ENCODE measurements at regions not wholly inside any gene's neighbourhood (a gene's known extent, or its start where the extent isn't known, plus 50 kb on each side); places are given as distances from the start of the nearest gene placed in this dataset.
"Not testable (repeated sequence)": the region's sequence is repeated elsewhere in the genome, so short reads cannot be mapped to it uniquely, and the experiment has no call there.

DNA sequence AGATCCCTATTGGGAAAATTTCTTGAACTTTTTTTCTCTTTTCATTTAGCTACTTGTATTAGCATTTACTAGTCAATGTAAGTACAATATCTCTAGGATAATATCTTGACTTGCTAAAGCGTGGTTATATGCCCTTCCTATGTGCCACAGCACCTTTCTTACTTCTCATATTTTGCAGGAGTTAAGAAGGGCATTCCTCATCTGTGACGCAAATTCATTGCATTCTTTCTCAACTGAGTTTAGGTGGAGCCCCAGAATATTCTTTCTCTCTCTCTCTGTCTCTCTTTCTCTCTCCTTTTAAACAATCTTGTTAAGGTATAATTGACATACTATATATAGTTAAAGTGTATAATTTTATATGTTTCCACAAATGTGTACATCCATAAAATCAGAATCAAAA is 266.1 kb downstream of the RAB38 start:
- no peak overlapping the region for H3K9ac ChIP-seq (ENCODE audit: low read depth, low read length)
- no peak overlapping the region for H3K4me3 ChIP-seq (ENCODE audit: low read length)
- H3K36me3 ChIP-seq (ENCODE audit: insufficient read depth, low read depth, low read length) = no peaks in the 10 kb centered on the region

DNA sequence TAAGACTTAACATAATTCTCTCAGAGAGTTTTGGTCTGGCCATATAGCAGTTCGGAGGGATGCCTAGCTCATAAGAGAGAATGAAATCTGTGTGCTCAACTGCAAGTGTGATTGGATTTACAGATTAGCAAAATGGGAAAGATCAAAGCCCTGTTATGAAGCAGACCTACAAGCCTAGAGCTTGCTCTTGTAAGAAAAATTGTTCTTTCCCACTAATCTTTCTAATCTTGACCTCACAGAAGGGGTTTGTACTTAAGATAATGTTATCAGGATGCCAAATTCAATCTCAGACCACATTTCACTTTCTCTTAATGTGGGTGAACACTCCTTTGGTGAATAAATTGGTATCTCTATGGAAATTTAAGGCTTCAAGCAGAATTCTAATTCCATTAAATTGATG is 267.2 kb downstream of the RAB38 start:
- Histone ChIP-seq H3K27ac (ENCODE audit: low read length) (no peak overlapping the region), H3K9ac (ENCODE audit: low read depth, low read length) (no peak overlapping the region), H3K9me3 (ENCODE audit: insufficient read depth, low read depth, low read length) (no peaks in the 10 kb centered on the region), H3K27me3 (ENCODE audit: insufficient read depth, low read length) (no peaks in the 10 kb centered on the region), H3K36me3 (ENCODE audit: insufficient read depth, low read depth, low read length) (no peaks in the 10 kb centered on the region), H3K4me3 (ENCODE audit: low read length) (no peak overlapping the region), H3K4me1 (ENCODE audit: insufficient read depth, low read length) (no peaks in the 10 kb centered on the region)

More for the DNA sequence above, 266.1 kb downstream of the RAB38 start:
- no peaks in the 10 kb centered on the region for H3K27me3 ChIP-seq (ENCODE audit: insufficient read depth, low read length)
- no peaks in the 10 kb centered on the region for H3K9me3 ChIP-seq (ENCODE audit: insufficient read depth, low read depth, low read length)
- no peak overlapping the region for H3K27ac ChIP-seq (ENCODE audit: low read length)
- H3K4me1 ChIP-seq (ENCODE audit: insufficient read depth, low read length) = no peaks in the 10 kb centered on the region

DNA sequence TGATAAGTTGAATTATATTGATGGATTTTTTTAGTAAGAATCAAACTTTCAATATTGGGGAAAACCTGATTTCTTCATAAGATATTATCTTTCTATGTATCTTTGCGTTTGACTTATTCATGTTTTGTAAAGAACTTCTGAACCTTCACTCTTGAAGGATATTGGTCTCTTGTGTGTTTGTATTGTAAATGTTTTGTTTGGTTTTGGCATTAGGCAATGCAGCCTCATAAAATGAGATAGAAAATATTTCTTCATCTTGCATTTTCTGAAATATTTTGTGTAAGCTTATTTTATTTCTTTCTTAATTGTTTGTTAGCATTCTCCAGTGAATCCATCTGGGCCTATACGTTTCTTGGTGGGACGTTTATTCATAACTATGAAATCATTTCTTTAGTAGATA is 271.9 kb downstream of the RAB38 start:
- no peaks in the 10 kb centered on the region for H3K9me3 ChIP-seq (ENCODE audit: insufficient read depth, low read depth, low read length)
- H3K9ac ChIP-seq (ENCODE audit: low read depth, low read length) = no peak overlapping the region
- no peaks in the 10 kb centered on the region for H3K36me3 ChIP-seq (ENCODE audit: insufficient read depth, low read depth, low read length)
- H3K27ac ChIP-seq (ENCODE audit: low read length) = no peak overlapping the region
- H3K4me3 ChIP-seq (ENCODE audit: low read length) = no peak overlapping the region
- no peaks in the 10 kb centered on the region for H3K4me1 ChIP-seq (ENCODE audit: insufficient read depth, low read length)
- no peaks in the 10 kb centered on the region for H3K27me3 ChIP-seq (ENCODE audit: insufficient read depth, low read length)

DNA sequence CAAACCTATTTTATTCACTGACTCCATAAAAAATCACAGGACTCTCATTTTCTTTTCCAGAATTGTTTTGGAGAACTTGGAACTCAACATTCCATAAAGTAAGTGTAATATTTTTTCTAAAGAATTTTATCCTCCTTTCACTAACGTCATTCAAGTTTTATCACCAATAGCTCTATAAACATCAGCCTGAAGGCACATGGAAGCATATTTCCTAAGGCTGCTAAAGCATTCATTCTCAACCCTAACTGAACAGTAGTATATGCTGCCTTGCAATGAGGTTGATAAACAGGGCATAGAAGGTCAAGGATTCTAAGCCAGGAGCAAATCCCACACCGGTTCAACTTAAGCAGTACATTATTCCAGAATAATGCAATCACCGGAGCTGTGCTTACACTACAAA is 273.9 kb downstream of the RAB38 start:
- no peak overlapping the region for H3K4me3 ChIP-seq (ENCODE audit: low read length)
- H3K27ac ChIP-seq (ENCODE audit: low read length) = no peak overlapping the region
- H3K9me3 ChIP-seq (ENCODE audit: insufficient read depth, low read depth, low read length) = no peaks in the 10 kb centered on the region
- no peak overlapping the region for H3K9ac ChIP-seq (ENCODE audit: low read depth, low read length)
- H3K4me1 ChIP-seq (ENCODE audit: insufficient read depth, low read length) = no peaks in the 10 kb centered on the region
- no peaks in the 10 kb centered on the region for H3K27me3 ChIP-seq (ENCODE audit: insufficient read depth, low read length)
- H3K36me3 ChIP-seq (ENCODE audit: insufficient read depth, low read depth, low read length) = no peaks in the 10 kb centered on the region

DNA sequence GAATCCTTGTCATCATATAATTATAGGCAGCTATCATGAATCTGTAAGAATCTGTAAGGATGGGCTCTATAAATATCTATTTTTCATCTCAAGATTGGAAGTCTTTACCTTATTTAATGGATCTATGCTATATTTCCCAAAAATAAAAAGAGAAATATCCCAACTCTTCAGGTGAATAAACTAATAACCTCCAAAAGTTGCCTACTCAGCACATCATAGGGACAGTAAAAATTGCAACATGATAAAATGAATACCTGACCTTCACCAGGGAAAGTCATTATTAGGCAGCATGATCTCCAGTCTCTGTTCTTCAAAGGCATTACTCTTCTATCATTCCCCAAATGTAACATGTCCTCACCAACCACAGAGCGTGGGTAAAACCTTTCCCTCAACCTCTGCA is 277.3 kb downstream of the RAB38 start:
- Histone ChIP-seq H3K9me3 (ENCODE audit: insufficient read depth, low read depth, low read length) (no peaks in the 10 kb centered on the region), H3K27me3 (ENCODE audit: insufficient read depth, low read length) (no peaks in the 10 kb centered on the region)

DNA sequence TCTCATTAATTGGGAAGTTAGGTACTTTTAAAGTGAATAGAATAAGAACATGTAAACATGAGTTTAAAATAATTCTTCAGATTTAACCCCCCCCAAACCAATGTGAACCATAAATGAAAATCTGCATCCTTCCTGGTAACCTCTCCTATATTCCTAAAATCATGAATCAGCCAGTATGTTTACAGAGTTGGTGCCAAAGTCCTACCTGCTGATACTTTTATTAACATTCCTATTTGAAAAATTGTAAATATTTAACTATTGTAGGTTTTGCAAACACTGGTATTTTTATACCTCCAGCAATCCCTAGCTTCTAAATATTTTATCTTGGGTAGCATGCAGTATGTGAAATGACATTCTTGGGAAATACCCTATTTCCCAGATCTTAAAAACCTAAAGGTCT is 278.2 kb downstream of the RAB38 start:
- no peaks in the 10 kb centered on the region for H3K36me3 ChIP-seq (ENCODE audit: insufficient read depth, low read depth, low read length)
- no peaks in the 10 kb centered on the region for H3K4me1 ChIP-seq (ENCODE audit: insufficient read depth, low read length)
- no peaks in the 10 kb centered on the region for H3K27me3 ChIP-seq (ENCODE audit: insufficient read depth, low read length)
- no peak overlapping the region for H3K27ac ChIP-seq (ENCODE audit: low read length)
- H3K9ac ChIP-seq (ENCODE audit: low read depth, low read length) = no peak overlapping the region
- H3K4me3 ChIP-seq (ENCODE audit: low read length) = no peak overlapping the region
- H3K9me3 ChIP-seq (ENCODE audit: insufficient read depth, low read depth, low read length) = no peaks in the 10 kb centered on the region

More for the DNA sequence above, 277.3 kb downstream of the RAB38 start:
- Histone ChIP-seq H3K4me3 (ENCODE audit: low read length) (no peak overlapping the region), H3K4me1 (ENCODE audit: insufficient read depth, low read length) (no peaks in the 10 kb centered on the region), H3K9ac (ENCODE audit: low read depth, low read length) (no peak overlapping the region), H3K36me3 (ENCODE audit: insufficient read depth, low read depth, low read length) (no peaks in the 10 kb centered on the region), H3K27ac (ENCODE audit: low read length) (no peak overlapping the region)

DNA sequence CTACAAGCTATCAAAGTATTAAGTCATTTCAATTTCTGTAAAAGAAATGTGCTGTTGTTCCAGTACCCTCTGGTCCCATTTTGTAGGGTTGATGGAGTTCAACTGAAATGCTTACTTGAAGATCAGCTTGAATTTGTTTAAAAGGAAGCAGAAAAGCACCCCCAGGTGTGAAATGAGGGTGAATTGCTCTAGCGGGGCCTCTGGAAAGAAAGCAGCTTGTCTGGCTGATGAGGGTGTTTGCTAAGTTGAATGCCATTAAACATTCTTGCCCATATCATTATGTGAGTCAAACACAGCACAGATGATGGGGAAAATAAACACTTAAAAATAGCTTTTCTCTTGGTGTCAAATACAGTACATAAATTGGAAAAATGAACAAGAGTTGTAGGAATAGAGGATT is 280.3 kb downstream of the RAB38 start:
- H3K27me3 ChIP-seq (ENCODE audit: insufficient read depth, low read length) = no peaks in the 10 kb centered on the region
- H3K9me3 ChIP-seq (ENCODE audit: insufficient read depth, low read depth, low read length) = no peaks in the 10 kb centered on the region
- H3K4me1 ChIP-seq (ENCODE audit: insufficient read depth, low read length) = no peaks in the 10 kb centered on the region

DNA sequence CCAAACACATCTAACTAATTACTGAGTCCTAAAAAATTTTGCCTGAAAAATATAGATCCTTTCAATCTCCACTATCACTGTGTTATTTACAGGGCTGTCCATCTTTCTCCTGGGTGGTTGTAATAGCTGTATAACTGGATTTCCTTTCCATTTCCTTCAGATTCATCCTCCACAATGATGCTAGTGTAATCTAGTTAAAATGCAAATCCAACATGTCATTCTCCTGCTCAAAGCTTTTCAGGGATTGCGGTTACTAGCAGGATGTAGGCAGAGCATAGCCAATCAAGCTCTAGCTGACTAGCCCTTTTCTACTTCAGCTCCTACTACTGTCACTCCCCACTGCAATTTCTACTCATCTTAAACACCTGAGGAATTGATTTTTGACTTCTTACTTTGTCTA is 283.0 kb downstream of the RAB38 start:
- H3K9me3 ChIP-seq (ENCODE audit: insufficient read depth, low read depth, low read length) = no peaks in the 10 kb centered on the region
- H3K36me3 ChIP-seq (ENCODE audit: insufficient read depth, low read depth, low read length) = no peaks in the 10 kb centered on the region
- H3K27me3 ChIP-seq (ENCODE audit: insufficient read depth, low read length) = no peaks in the 10 kb centered on the region
- H3K4me3 ChIP-seq (ENCODE audit: low read length) = no peak overlapping the region
- H3K9ac ChIP-seq (ENCODE audit: low read depth, low read length) = no peak overlapping the region
- no peaks in the 10 kb centered on the region for H3K4me1 ChIP-seq (ENCODE audit: insufficient read depth, low read length)
- H3K27ac ChIP-seq (ENCODE audit: low read length) = no peak overlapping the region

More for the DNA sequence above, 280.3 kb downstream of the RAB38 start:
- no peak overlapping the region for H3K27ac ChIP-seq (ENCODE audit: low read length)
- H3K4me3 ChIP-seq (ENCODE audit: low read length) = no peak overlapping the region
- no peak overlapping the region for H3K9ac ChIP-seq (ENCODE audit: low read depth, low read length)
- H3K36me3 ChIP-seq (ENCODE audit: insufficient read depth, low read depth, low read length) = no peaks in the 10 kb centered on the region

DNA sequence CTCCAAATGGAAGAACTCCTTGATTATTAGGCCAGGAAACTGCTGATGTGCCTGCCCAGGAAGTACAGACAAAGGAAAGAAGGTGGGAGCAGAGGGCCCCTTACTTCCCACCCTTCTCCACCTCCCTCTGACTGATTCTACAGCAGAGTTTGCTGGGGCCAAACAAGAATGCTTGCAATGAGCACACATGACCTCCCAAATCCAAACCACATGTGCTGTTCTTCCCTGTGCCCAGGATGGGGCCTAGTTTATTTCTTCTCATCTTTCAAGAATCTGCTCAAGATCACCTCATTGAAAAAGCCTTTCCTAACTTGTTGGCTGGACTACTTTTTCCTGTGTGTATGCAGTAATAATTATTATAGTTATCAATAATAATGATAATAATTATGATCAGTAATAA is 286.1 kb downstream of the RAB38 start:
- Histone ChIP-seq H3K4me3 (ENCODE audit: low read length) (no peak overlapping the region), H3K36me3 (ENCODE audit: insufficient read depth, low read depth, low read length) (no peaks in the 10 kb centered on the region), H3K27ac (ENCODE audit: low read length) (no peak overlapping the region), H3K9ac (ENCODE audit: low read depth, low read length) (no peak overlapping the region), H3K9me3 (ENCODE audit: insufficient read depth, low read depth, low read length) (no peaks in the 10 kb centered on the region), H3K4me1 (ENCODE audit: insufficient read depth, low read length) (no peaks in the 10 kb centered on the region), H3K27me3 (ENCODE audit: insufficient read depth, low read length) (no peaks in the 10 kb centered on the region)

DNA sequence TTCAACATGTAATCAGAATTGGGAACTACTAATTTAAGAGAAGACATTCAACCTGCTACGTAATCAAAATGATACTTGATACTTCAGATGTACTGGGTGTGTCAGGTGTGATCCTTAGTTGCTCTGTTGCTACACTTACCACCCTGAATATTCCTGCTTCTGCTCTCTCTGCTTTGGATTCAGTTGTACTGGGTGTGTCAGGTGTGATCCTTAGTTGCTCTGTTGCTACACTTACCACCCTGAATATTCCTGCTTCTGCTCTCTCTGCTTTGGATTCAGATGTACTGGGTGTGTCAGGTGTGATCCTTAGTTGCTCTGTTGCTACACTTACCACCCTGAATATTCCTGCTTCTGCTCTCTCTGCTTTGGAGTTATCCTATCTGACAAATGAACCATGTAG is 290.2 kb downstream of the RAB38 start:
- H3K27me3 ChIP-seq (ENCODE audit: insufficient read depth, low read length); H3K27ac ChIP-seq (ENCODE audit: low read length); H3K4me1 ChIP-seq (ENCODE audit: insufficient read depth, low read length); H3K36me3 ChIP-seq (ENCODE audit: insufficient read depth, low read depth, low read length); H3K9ac ChIP-seq (ENCODE audit: low read depth, low read length); H3K4me3 ChIP-seq (ENCODE audit: low read length); H3K9me3 ChIP-seq (ENCODE audit: insufficient read depth, low read depth, low read length): not testable (repeated sequence)

DNA sequence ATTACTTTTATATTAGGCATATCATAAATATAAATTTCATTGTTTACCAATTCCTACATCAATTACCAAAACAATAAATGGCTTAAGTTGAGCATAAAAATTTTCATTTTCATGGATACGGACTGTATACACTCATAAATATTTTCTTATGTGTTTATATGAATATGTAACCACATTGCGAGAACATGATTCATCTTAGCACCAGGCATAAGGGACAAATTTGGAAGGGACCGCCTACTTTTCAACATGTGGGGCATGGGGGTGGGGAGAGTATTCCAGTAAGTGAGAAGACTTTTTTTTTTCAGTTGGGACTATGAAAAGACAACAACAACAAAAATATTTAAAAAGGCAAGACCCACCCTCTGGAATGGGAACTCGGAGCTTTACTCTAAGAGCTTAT is 296.1 kb downstream of the RAB38 start:
- Histone ChIP-seq H3K36me3 (ENCODE audit: insufficient read depth, low read depth, low read length) (no peaks in the 10 kb centered on the region), H3K9ac (ENCODE audit: low read depth, low read length) (no peak overlapping the region), H3K27me3 (ENCODE audit: insufficient read depth, low read length) (no peaks in the 10 kb centered on the region), H3K4me3 (ENCODE audit: low read length) (no peak overlapping the region), H3K9me3 (ENCODE audit: insufficient read depth, low read depth, low read length) (no peaks in the 10 kb centered on the region), H3K4me1 (ENCODE audit: insufficient read depth, low read length) (no peaks in the 10 kb centered on the region; the same call in 1 of the 2 replicates), H3K27ac (ENCODE audit: low read length) (no peak overlapping the region)

DNA sequence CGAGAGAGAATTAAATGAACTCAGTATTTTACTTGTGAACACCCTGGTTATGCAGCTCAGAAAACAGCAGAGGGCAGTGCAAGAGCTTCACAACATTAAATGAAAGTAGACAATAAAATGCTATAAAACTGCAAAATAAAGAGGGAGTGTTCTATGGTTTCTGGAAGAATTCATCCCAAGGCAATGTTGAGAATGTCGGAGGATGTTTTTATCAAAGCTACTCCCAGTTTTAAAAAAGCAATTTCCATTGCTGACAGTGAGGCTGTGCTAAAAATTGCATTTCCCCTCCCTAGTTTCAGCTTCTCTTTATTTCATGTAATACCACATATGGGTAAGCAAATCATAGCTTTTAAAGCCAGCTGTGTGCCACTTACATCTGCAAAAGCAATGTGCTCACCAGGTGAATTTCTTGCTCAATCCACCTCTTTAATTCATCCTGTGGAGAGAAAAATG is 296.8 kb downstream of the RAB38 start:
- H3K4me3 ChIP-seq (ENCODE audit: low read length) = no peak overlapping the region
- no peak overlapping the region for H3K27ac ChIP-seq (ENCODE audit: low read length)

DNA sequence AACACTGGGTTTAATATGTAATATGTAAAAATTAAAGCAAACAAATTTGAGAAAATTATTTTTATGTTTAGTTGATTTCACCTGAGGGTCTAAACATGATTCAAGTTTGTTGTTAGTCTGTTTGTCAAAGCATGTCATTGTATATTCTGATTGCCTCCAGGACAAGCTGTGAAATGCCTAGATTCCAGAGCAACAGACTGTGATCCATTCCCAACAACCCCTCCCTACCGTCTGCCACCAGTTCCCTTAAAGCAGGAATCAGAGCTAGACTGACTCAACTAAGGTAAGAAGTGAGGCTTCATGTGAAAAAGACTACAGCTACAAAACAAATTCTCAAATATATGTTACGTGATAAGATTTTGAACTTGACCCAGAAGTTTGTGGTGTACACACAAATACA is 304.2 kb downstream of the RAB38 start:
- H3K4me3 ChIP-seq (ENCODE audit: low read length) = no peak overlapping the region

More for the DNA sequence above, 296.8 kb downstream of the RAB38 start:
- H3K27me3 ChIP-seq (ENCODE audit: insufficient read depth, low read length) = no peaks in the 10 kb centered on the region
- H3K9ac ChIP-seq (ENCODE audit: low read depth, low read length) = no peak overlapping the region
- no peaks in the 10 kb centered on the region; the same call in 1 of the 2 replicates for H3K4me1 ChIP-seq (ENCODE audit: insufficient read depth, low read length)
- H3K9me3 ChIP-seq (ENCODE audit: insufficient read depth, low read depth, low read length) = no peaks in the 10 kb centered on the region
- H3K36me3 ChIP-seq (ENCODE audit: insufficient read depth, low read depth, low read length) = no peaks in the 10 kb centered on the region

More for the DNA sequence above, 304.2 kb downstream of the RAB38 start:
- Histone ChIP-seq H3K27ac (ENCODE audit: low read length) (no peak overlapping the region), H3K9ac (ENCODE audit: low read depth, low read length) (no peak overlapping the region), H3K36me3 (ENCODE audit: insufficient read depth, low read depth, low read length) (no peaks in the 10 kb centered on the region), H3K9me3 (ENCODE audit: insufficient read depth, low read depth, low read length) (no peaks in the 10 kb centered on the region), H3K4me1 (ENCODE audit: insufficient read depth, low read length) (no peaks in the 10 kb centered on the region), H3K27me3 (ENCODE audit: insufficient read depth, low read length) (no peaks in the 10 kb centered on the region)
